DND-41 (cell line): ENCODE measurements at regions not wholly inside any gene's neighbourhood (a gene's known extent, or its start where the extent isn't known, plus 50 kb on each side); places are given as distances from the start of the nearest gene placed in this dataset.

Source experiments
- ATAC-seq: fragments of 200-7000 bp; cut with Tn5 transposase; 3 replicates; pipeline ENCODE4 v1.9.1; 2021; ENCODE audit warnings: low read depth; ENCODE audit not compliant: insufficient read depth
- DNase-seq: peaks from one replicate; pipeline ENCODE4 v3.0.0-alpha.2; 2020
- H2AFZ ChIP-seq: 2 replicates; pipeline ENCODE4 v1.6.0; 2012; ENCODE audit warnings: low read depth, low read length
- H3K27ac ChIP-seq: 2 replicates; pipeline ENCODE4 v1.5.1; 2012; ENCODE audit warnings: low read length, inconsistent platforms
- H3K27me3 ChIP-seq: fragments of 200-600 bp; sonication (generic); 2 replicates; pipeline ENCODE4 v1.6.0; 2012; ENCODE audit warnings: low read length, mild to moderate bottlenecking, inconsistent platforms; ENCODE audit not compliant: insufficient read depth, poor library complexity
- H3K36me3 ChIP-seq: 2 replicates; pipeline ENCODE4 v1.5.1; 2012; ENCODE audit warnings: low read length, inconsistent platforms; ENCODE audit not compliant: insufficient read depth
- H3K4me1 ChIP-seq: 2 replicates; pipeline ENCODE4 v1.5.1; 2012; ENCODE audit warnings: mild to moderate bottlenecking, low read length; ENCODE audit not compliant: insufficient read depth
- H3K4me2 ChIP-seq: 2 replicates; pipeline ENCODE4 v1.6.0; 2012; ENCODE audit warnings: mild to moderate bottlenecking, moderate library complexity, low read length, inconsistent platforms; ENCODE audit not compliant: insufficient read depth
- H3K4me3 ChIP-seq, 2 experiments: fragments of 200-600 bp in 1 of 2; shearing (Covaris generic) in 1 of 2; 2 replicates each; pipeline ENCODE4 v1.5.1; 2012 to 2016; ENCODE audit warnings: inconsistent platforms in 2 of 2, low read length in 2 of 2, mild to moderate bottlenecking in 2 of 2, low read depth in 1 of 2, moderate library complexity in 1 of 2
- H3K79me2 ChIP-seq: 2 replicates; pipeline ENCODE4 v1.6.0; 2012; ENCODE audit warnings: low read length, inconsistent platforms; ENCODE audit not compliant: insufficient read depth
- H3K9ac ChIP-seq: 2 replicates; pipeline ENCODE4 v1.6.0; 2012; ENCODE audit warnings: low read depth, mild to moderate bottlenecking, inconsistent platforms, low read length, moderate library complexity
- H3K9me3 ChIP-seq: 2 replicates; pipeline ENCODE4 v1.5.1; 2012; ENCODE audit warnings: low read length, moderate library complexity, mild to moderate bottlenecking, inconsistent platforms; ENCODE audit not compliant: insufficient read depth, severe bottlenecking
- H4K20me1 ChIP-seq: 2 replicates; pipeline ENCODE4 v1.6.0; 2012; ENCODE audit warnings: low read length; ENCODE audit not compliant: insufficient read depth
- CTCF ChIP-seq: IDR thresholded peaks from 2 replicates; pipeline ENCODE4 v1.5.1; 2012; ENCODE audit warnings: borderline replicate concordance, low read length, moderate library complexity, mild to moderate bottlenecking; ENCODE audit not compliant: poor library complexity, severe bottlenecking; ENCODE audit errors: extremely low read depth
- EZH2 ChIP-seq: IDR thresholded peaks from 3 replicates; pipeline ENCODE4 v1.6.1; 2012; ENCODE audit warnings: borderline replicate concordance, low read depth, mild to moderate bottlenecking, moderate library complexity, low read length, inconsistent platforms; ENCODE audit not compliant: severe bottlenecking

DNA sequence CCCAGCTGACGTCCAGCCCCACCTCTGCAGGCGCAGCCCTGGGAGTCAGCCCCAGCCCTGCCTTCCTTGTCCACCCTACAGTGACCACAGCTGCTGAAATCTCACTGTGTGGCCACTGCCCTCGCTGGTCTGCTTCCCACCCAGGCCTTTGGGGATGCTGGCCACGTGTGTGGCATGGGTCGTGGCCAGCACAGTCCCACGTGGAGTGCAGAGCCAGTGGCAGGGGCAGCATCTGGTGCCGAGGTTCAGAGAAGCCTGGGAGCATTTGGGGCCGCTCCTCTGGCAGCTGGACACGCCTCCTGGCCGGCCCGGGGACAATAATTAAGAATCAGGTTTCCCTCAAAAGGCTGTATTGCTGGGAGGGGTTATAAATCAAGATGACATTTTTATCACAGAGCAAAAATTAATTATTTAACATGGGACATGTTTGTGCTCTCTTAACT, 92.1 kb downstream of the HMX1 start:
- no peak overlapping the region for H3K4me2 ChIP-seq
- no peaks in the 10 kb centered on the region; the same call in 1 of the 2 replicates for H4K20me1 ChIP-seq
- H3K9ac ChIP-seq: no peak overlapping the region
- no peak for TF ChIP-seq CTCF
- TF ChIP-seq EZH2: no peak
- H3K9me3 ChIP-seq: no peaks in the 10 kb centered on the region
- no peak for ATAC-seq
- H3K79me2 ChIP-seq: no peaks in the 10 kb centered on the region
- H2AFZ ChIP-seq: no peak overlapping the region
- no peaks in the 10 kb centered on the region for H3K4me1 ChIP-seq
- H3K27ac ChIP-seq: no peak overlapping the region
- no peaks in the 10 kb centered on the region for H3K36me3 ChIP-seq
- DNase-seq: no peak
- no peaks in the 10 kb centered on the region for H3K27me3 ChIP-seq
- no peak overlapping the region for H3K4me3 ChIP-seq

GRCh38 chr4:8778760-8779159, 92.9 kb downstream of the HMX1 start:
- H3K4me1 ChIP-seq: no peaks in the 10 kb centered on the region
- no peaks in the 10 kb centered on the region for H3K79me2 ChIP-seq
- ATAC-seq: no peak
- TF ChIP-seq EZH2 (no peak), CTCF (no peak)
- H3K36me3 ChIP-seq: no peaks in the 10 kb centered on the region
- H3K27me3 ChIP-seq: no peaks in the 10 kb centered on the region
- no peaks in the 10 kb centered on the region; the same call in 1 of the 2 replicates for H4K20me1 ChIP-seq
- H3K4me2 ChIP-seq: no peak overlapping the region
- DNase-seq: no peak
- no peak overlapping the region for H2AFZ ChIP-seq
- no peak overlapping the region for H3K4me3 ChIP-seq
- H3K9ac ChIP-seq: no peak overlapping the region
- H3K9me3 ChIP-seq: no peaks in the 10 kb centered on the region
- H3K27ac ChIP-seq: no peak overlapping the region

GRCh38 chr4:8778291-8778690, 93.3 kb downstream of the HMX1 start:
- Histone ChIP-seq H3K9me3 (no peaks in the 10 kb centered on the region), H3K27me3 (no peaks in the 10 kb centered on the region)

More at GRCh38 chr4:8778291-8778690, 93.3 kb downstream of the HMX1 start:
- Histone ChIP-seq H3K79me2 (no peaks in the 10 kb centered on the region), H3K4me3 (no peak overlapping the region), H3K36me3 (no peaks in the 10 kb centered on the region), H2AFZ (no peak overlapping the region), H3K4me1 (no peaks in the 10 kb centered on the region), H3K27ac (no peak overlapping the region), H3K4me2 (no peak overlapping the region), H3K9ac (no peak overlapping the region), H4K20me1 (no peaks in the 10 kb centered on the region; the same call in 1 of the 2 replicates)
- no peak for TF ChIP-seq CTCF
- no peak for TF ChIP-seq EZH2
- no peak for DNase-seq
- no peak for ATAC-seq
